ENCODE measurements at regions not wholly inside any gene's neighbourhood (a gene's known extent, or its start where the extent isn't known, plus 50 kb on each side); places are given as distances from the start of the nearest gene placed in this dataset.
A peak's percentile ranks its signal among the peaks of the same experiment; 100 is the strongest.

DNA sequence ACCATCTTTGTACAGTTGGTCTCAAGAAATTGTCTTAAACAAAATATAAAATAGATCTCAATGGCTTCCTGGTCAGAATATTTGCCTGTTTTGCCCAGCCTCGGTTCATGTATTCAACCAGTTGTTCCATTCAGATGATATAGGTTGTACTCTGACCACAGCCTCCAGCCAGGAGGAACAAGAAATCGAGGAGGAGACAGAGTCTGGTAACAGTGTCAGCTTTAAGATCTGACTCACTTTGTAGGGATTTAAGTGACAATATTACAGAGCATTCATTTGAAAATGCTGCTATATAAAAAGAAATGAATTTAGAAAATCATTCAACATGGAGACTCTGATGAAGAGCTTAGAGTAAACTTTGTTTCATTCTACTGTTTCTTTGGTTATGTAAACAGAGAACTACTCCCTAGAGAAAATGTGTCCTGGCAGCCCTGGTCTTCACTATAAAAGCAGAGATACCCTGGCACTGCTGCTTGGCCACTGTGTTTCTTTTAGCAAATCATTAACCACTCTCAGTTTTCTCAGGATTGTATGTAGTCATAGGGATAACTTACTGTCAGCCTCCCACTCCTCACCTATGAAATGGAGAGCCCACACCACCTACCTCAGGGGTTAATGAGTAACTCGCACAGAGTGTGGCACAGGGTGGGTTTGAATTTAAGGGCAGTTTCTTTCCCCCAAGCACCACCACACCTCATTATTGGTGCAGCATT lies 53.5 kb downstream of the PAGE2 start:
- Histone ChIP-seq H3K27me3 (ENCODE audit: insufficient read depth, low read length, poor library complexity, severe bottlenecking) (no peaks in the 10 kb centered on the region), H3K4me3 (ENCODE audit: low read length) (no peak overlapping the region), H3K27ac (ENCODE audit: low read depth, low read length) (no peak overlapping the region), H3K9me3 (ENCODE audit: low read length) (no peaks in the 10 kb centered on the region), H3K4me1 (ENCODE audit: insufficient read depth, low read length) (no peaks in the 10 kb centered on the region), H3K36me3 (ENCODE audit: insufficient read depth, low read length) (no peaks in the 10 kb centered on the region)
- peaks cover 0 to 12% (median 4%) of the 10 kb centered on the region in 3 donors for H3K36me3 Mint-ChIP-seq
- POLR2A ChIA-PET = no interaction called here
- H3K4me1 Mint-ChIP-seq = no peaks in the 10 kb centered on the region
- no peak overlapping the region for H3K27ac Mint-ChIP-seq
- H3K27me3 Mint-ChIP-seq = peaks cover 0 to 11% of the 10 kb centered on the region in 2 donors
- H3K9me3 Mint-ChIP-seq = no peaks in the 10 kb centered on the region
- no peak overlapping the region for H3K4me3 Mint-ChIP-seq
- no peak for DNase-seq
- CTCF ChIA-PET = no interaction called here

DNA sequence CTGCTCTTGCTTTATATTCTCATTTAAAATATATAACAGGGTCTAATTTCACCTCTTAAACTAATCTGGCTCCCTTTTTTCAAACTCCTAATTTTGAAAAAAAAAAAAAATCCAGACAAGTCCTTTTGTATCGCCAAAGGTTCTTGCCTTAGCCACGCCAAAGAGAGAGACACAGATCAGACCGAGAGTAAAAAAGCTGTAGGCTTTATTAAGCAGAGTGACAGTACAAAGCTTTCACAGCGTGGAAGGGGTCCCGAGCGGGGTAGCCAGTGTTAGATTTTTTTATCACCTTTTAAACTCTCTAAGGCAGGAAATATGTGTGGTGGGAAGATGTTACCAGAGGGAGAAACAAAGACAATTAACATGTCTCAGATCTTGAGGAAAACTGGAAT lies 54.1 kb downstream of the PAGE2 start:
- Histone ChIP-seq H3K27me3 (ENCODE audit: insufficient read depth, low read length, poor library complexity, severe bottlenecking) (no peaks in the 10 kb centered on the region), H3K27ac (ENCODE audit: low read depth, low read length) (no peak overlapping the region), H3K36me3 (ENCODE audit: insufficient read depth, low read length) (no peaks in the 10 kb centered on the region), H3K4me1 (ENCODE audit: insufficient read depth, low read length) (no peaks in the 10 kb centered on the region), H3K9me3 (ENCODE audit: low read length) (no peaks in the 10 kb centered on the region), H3K4me3 (ENCODE audit: low read length) (no peak overlapping the region)
- H3K27me3 Mint-ChIP-seq = peaks cover 0 to 11% of the 10 kb centered on the region in 2 donors
- no peak for DNase-seq
- H3K4me3 Mint-ChIP-seq = no peak overlapping the region
- ChIA-PET POLR2A (no interaction called here), CTCF (no interaction called here)
- H3K36me3 Mint-ChIP-seq = peaks cover 0 to 12% (median 4%) of the 10 kb centered on the region in 3 donors
- no peak overlapping the region for H3K27ac Mint-ChIP-seq
- no peaks in the 10 kb centered on the region for H3K9me3 Mint-ChIP-seq
- no peaks in the 10 kb centered on the region for H3K4me1 Mint-ChIP-seq

DNA sequence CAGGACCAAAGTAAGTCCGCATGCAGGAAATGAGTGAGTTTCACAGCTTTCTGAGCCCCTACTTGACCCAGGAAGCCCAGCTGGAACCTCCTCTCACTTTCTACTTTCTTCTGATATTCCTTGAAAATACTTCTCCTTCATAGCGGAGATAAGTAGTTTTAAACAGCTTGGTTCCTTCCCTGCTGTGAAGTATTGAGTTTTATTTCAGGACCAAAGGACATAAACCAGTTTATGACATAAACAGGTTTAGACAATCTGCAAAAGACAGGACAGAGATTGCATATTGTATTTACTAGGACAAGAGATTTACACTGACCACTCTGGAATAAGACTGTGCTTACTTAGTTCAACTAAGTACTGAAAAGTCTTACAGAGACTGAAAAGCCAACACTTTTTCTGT lies 54.8 kb downstream of the PAGE2 start:
- H3K27ac ChIP-seq (ENCODE audit: low read depth, low read length) = no peak overlapping the region
- H3K27me3 Mint-ChIP-seq = peaks cover 0 to 11% of the 10 kb centered on the region in 2 donors
- H3K36me3 Mint-ChIP-seq = peaks cover 0 to 12% (median 4%) of the 10 kb centered on the region in 3 donors
- POLR2A ChIA-PET = no interaction called here
- H3K4me3 ChIP-seq (ENCODE audit: low read length) = no peak overlapping the region
- H3K9me3 ChIP-seq (ENCODE audit: low read length) = no peaks in the 10 kb centered on the region
- no peak overlapping the region for H3K27ac Mint-ChIP-seq
- H3K9me3 Mint-ChIP-seq = no peaks in the 10 kb centered on the region
- H3K36me3 ChIP-seq (ENCODE audit: insufficient read depth, low read length) = no peaks in the 10 kb centered on the region
- H3K4me3 Mint-ChIP-seq = no peak overlapping the region
- CTCF ChIA-PET = no interaction called here
- no peaks in the 10 kb centered on the region for H3K4me1 Mint-ChIP-seq
- H3K27me3 ChIP-seq (ENCODE audit: insufficient read depth, low read length, poor library complexity, severe bottlenecking) = no peaks in the 10 kb centered on the region
- no peaks in the 10 kb centered on the region for H3K4me1 ChIP-seq (ENCODE audit: insufficient read depth, low read length)
- DNase-seq = no peak

DNA sequence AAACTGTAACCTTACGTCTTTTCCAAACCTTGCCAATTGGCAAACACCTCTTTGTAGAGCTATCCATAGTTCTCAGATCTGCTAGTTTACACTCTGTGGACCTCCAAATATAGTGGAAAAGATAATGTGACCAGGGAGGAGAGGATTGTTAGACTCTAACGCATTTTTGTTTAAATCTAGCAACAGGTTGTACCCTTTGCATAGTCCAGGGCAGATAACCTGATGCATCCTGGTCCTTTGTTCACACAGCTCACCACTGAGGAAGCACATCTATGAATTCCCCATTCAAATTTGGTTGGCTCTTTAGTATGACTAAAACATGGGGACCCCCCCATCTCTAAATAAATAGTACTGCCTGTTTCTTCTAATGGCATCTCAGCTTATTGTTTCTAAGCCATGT lies 55.9 kb downstream of the PAGE2 start:
- H3K36me3 Mint-ChIP-seq = peaks cover 0 to 12% (median 4%) of the 10 kb centered on the region in 3 donors
- Histone ChIP-seq H3K4me1 (ENCODE audit: insufficient read depth, low read length) (no peaks in the 10 kb centered on the region), H3K4me3 (ENCODE audit: low read length) (no peak overlapping the region), H3K36me3 (ENCODE audit: insufficient read depth, low read length) (no peaks in the 10 kb centered on the region), H3K27me3 (ENCODE audit: insufficient read depth, low read length, poor library complexity, severe bottlenecking) (no peaks in the 10 kb centered on the region), H3K27ac (ENCODE audit: low read depth, low read length) (no peak overlapping the region), H3K9me3 (ENCODE audit: low read length) (no peaks in the 10 kb centered on the region)
- CTCF ChIA-PET = no interaction called here
- no peaks in the 10 kb centered on the region for H3K4me1 Mint-ChIP-seq
- H3K27ac Mint-ChIP-seq = peak overlapping the region in 1 of 8 donors; percentile 75
- no peak overlapping the region for H3K4me3 Mint-ChIP-seq
- POLR2A ChIA-PET = no interaction called here
- peaks cover 0 to 8% of the 10 kb centered on the region in 2 donors for H3K27me3 Mint-ChIP-seq
- no peaks in the 10 kb centered on the region for H3K9me3 Mint-ChIP-seq
- DNase-seq = no peak

DNA sequence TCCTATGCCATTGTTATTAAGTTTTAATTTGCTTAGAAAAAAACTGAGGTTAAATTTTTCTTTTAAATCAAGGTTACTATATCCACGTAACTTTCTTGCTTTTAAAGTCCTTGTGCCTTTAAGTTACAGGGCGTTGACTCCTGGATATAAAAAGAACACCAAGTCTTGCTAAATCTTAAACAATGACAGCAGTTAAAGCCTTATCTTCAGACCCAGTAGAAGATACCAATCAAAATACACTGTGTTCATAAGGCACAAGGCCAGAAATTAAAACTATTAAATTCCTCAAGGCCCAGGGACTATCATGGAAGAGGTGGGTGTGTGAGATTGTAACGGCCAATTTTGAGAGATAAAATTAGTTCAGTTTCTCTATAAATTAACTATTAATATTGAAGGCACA lies 60.4 kb downstream of the PAGE2 start:
- Mint-ChIP-seq H3K4me3 (no peak overlapping the region), H3K36me3 (peaks cover 0 to 9% (median 4%) of the 10 kb centered on the region in 3 donors), H3K4me1 (no peaks in the 10 kb centered on the region), H3K9me3 (no peaks in the 10 kb centered on the region), H3K27ac (no peak overlapping the region), H3K27me3 (peaks cover 0 to 2% of the 10 kb centered on the region in 2 donors)
- Histone ChIP-seq H3K4me1 (ENCODE audit: insufficient read depth, low read length) (no peaks in the 10 kb centered on the region), H3K36me3 (ENCODE audit: insufficient read depth, low read length) (no peaks in the 10 kb centered on the region), H3K9me3 (ENCODE audit: low read length) (no peaks in the 10 kb centered on the region), H3K4me3 (ENCODE audit: low read length) (no peak overlapping the region), H3K27ac (ENCODE audit: low read depth, low read length) (no peak overlapping the region), H3K27me3 (ENCODE audit: insufficient read depth, low read length, poor library complexity, severe bottlenecking) (no peaks in the 10 kb centered on the region)
- ChIA-PET CTCF (no interaction called here), POLR2A (no interaction called here)
- DNase-seq = no peak

DNA sequence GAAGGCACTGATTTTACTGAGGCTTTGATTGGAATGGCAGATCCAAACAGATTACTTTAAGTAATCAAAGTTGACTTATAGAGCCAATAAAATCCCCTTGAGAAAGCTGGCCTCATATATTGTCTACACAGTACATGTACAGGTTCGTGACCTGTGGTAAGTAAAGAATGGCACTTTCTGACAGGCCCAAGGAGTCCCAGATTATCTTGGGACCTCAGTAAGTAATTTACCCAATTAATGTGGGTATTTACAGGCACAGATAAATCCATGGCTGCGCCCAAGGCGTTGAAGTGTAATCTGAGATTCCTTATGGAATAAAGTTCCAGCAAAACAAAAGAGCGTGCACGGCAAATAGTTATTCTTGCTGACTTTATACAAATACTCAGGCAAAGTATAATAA lies 62.4 kb downstream of the PAGE2 start:
- Mint-ChIP-seq H3K27me3 (peaks cover 0 to 2% of the 10 kb centered on the region in 2 donors), H3K4me3 (no peak overlapping the region), H3K36me3 (peaks cover 0 to 2% (median 0%) of the 10 kb centered on the region in 3 donors), H3K4me1 (peaks cover 0 to 3% (median 0%) of the 10 kb centered on the region in 3 donors), H3K9me3 (no peaks in the 10 kb centered on the region), H3K27ac (no peak overlapping the region)
- H3K36me3 ChIP-seq (ENCODE audit: insufficient read depth, low read length) = no peaks in the 10 kb centered on the region
- H3K4me3 ChIP-seq (ENCODE audit: low read length) = no peak overlapping the region
- ChIA-PET POLR2A (no interaction called here), CTCF (no interaction called here)
- H3K27me3 ChIP-seq (ENCODE audit: insufficient read depth, low read length, poor library complexity, severe bottlenecking) = no peaks in the 10 kb centered on the region
- no peak for DNase-seq
- H3K9me3 ChIP-seq (ENCODE audit: low read length) = no peaks in the 10 kb centered on the region
- no peak overlapping the region for H3K27ac ChIP-seq (ENCODE audit: low read depth, low read length)
- H3K4me1 ChIP-seq (ENCODE audit: insufficient read depth, low read length) = no peaks in the 10 kb centered on the region

DNA sequence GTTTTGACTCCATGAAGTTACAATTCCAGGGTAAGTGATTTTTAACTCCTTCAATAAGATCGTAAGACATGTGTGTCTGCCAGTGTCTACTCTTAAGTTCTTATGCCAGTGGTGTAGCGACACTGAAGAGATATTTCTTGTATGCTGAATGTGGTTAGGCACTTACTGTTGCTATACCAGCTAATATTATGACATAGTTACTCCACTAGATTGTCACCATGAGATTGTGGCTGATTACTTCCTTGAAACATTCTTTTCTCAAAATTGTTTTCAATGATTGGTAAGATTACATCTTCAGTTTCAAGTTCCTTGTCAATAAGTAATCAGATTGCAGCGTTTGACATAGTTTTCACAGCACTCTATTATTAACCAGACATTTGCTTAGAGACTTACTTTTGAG lies 60.6 kb upstream of the PAGE5 start:
- Histone ChIP-seq H3K4me3 (ENCODE audit: low read length) (no peak overlapping the region), H3K27me3 (ENCODE audit: insufficient read depth, low read length, poor library complexity, severe bottlenecking) (no peaks in the 10 kb centered on the region), H3K9me3 (ENCODE audit: low read length) (no peaks in the 10 kb centered on the region), H3K4me1 (ENCODE audit: insufficient read depth, low read length) (no peaks in the 10 kb centered on the region), H3K27ac (ENCODE audit: low read depth, low read length) (peak overlapping the region; percentile 90), H3K36me3 (ENCODE audit: insufficient read depth, low read length) (no peaks in the 10 kb centered on the region)
- Mint-ChIP-seq H3K27ac (peak overlapping the region in 3 of 8 donors; percentile 1 to 98 (median 52)), H3K9me3 (no peaks in the 10 kb centered on the region), H3K27me3 (peaks cover 0 to 14% of the 10 kb centered on the region in 2 donors), H3K36me3 (peaks cover 0 to 9% (median 0%) of the 10 kb centered on the region in 3 donors), H3K4me3 (peak overlapping the region in 2 of 7 donors; percentile 37 to 92), H3K4me1 (peaks cover 12 to 25% (median 23%) of the 10 kb centered on the region in 3 donors)
- ChIA-PET POLR2A (no interaction called here), CTCF (interaction anchor here (2.0 kb wide), 1 partner anchor 24 kb away, joined by 5 read pairs; no protein-coding TSS in a partner anchor)
- DNase-seq = no peak

DNA sequence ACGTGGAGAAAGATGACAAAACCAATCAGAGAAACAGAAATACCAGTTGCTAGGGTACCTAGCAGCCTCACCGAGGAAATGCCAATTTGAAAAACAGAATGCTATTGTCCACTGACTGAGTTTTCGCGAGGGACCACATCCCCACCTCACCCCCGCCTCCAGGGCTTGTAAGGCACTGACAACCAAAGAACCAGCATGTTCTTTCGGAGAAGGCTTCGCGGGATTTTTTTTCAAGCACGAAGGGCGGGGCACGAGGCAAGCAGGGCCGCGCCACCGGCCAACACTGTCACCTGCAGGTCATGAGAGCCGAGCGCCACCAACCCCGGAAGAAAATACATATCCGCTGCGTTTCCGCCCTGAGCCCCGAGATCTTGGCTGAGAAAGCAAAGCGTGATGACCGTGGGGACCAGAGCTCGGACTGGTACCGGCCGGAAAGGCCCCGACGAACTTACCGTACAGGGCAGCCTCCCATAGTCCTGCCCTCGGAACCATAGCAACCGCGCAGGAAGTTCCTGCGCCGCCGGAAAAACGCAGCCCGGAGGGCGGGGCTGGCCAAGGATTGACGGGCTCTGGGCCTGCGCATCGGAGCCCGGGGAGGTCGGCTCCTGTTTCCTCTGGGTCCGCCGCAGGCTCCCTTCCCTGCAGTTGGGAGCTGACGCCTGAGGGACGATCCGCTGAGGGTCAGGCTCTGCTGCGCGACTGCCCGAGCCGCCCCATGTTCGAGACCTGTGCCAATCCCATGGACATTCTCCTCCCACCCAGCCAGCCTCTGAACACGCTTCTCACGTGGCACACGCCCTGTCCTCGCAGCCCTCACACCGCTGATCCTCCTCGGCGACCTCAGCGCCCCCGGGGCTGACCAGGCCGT lies 59.2 kb upstream of the PAGE5 start:
- CTCF ChIA-PET = interaction anchor here (1.0 to 2.0 kb wide), 2 partner anchors 26 to 557 kb away, joined by 3 to 5 read pairs; partner anchors contain the start of gene RRAGB
- Histone ChIP-seq H3K27ac (ENCODE audit: low read depth, low read length) (peak overlapping the region; percentile 90), H3K36me3 (ENCODE audit: insufficient read depth, low read length) (no peaks in the 10 kb centered on the region), H3K27me3 (ENCODE audit: insufficient read depth, low read length, poor library complexity, severe bottlenecking) (no peaks in the 10 kb centered on the region), H3K4me1 (ENCODE audit: insufficient read depth, low read length) (no peaks in the 10 kb centered on the region), H3K9me3 (ENCODE audit: low read length) (no peaks in the 10 kb centered on the region), H3K4me3 (ENCODE audit: low read length) (peak overlapping the region; percentile 79)
- Mint-ChIP-seq H3K4me3 (peak overlapping the region; percentile 92 to 94 (median 93)), H3K27me3 (peaks cover 3 to 18% of the 10 kb centered on the region in 2 donors), H3K36me3 (peaks cover 0 to 9% (median 0%) of the 10 kb centered on the region in 3 donors), H3K9me3 (no peaks in the 10 kb centered on the region), H3K4me1 (peaks cover 12 to 23% (median 22%) of the 10 kb centered on the region in 3 donors), H3K27ac (peak overlapping the region; percentile 89 to 99 (median 98))
- peak; percentile 83 to 95 (median 90) for DNase-seq
- POLR2A ChIA-PET = interaction anchor here (0.6 kb wide), 1 partner anchor 1560 kb away, joined by 3 read pairs; no protein-coding TSS in a partner anchor

All from CD8-positive, alpha-beta memory T cell (primary cell).